ENCODE measurements at regions not wholly inside any gene's neighbourhood (a gene's known extent, or its start where the extent isn't known, plus 50 kb on each side); places are given as distances from the start of the nearest gene placed in this dataset.
A peak's percentile ranks its signal among the peaks of the same experiment; 100 is the strongest.

GRCh38 chrX:2608638-2609430 lies 82.3 kb upstream of the CD99 start:
- DNase-seq (ENCODE audit: low read depth): no peak

DNA sequence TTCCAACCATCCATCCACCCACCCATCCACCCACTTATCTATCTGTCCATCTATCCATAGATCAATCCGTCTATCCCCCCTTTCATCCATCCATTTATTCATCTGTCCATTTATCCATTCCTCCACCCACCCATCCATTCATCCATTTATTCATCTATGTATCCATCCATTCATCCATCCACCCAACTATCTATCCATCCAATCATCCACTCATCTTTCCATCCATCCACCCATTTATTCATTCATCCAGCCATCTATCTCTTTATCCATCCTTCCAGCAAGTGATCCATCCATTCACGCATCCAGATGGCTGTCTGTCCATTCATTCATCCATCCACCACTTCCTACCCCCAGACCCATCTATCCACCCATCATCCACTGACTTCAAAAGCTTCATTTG lies 84.0 kb upstream of the CD99 start:
- no peak for DNase-seq (ENCODE audit: low read depth)

DNA sequence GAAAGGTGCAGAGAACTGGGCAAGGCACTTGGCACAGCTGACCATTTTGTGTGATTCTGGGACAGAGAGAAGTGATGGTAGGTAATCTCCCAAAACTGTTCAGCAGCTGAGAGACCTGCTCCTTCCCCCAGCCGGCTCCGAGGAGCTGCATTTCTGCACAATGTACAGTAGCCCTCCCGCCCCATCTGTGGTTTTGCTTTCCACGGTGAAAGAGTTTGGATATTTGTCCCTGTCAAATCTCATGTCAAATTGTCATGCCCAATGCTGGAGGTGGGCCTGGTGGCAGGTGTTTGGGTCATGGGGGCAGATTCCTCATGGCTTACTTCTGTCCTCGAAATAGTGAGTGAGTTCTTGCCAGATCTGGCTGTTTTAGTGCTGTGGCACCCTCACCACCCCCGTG lies 90.5 kb upstream of the CD99 start:
- DNase-seq (ENCODE audit: low read depth): no peak

DNA sequence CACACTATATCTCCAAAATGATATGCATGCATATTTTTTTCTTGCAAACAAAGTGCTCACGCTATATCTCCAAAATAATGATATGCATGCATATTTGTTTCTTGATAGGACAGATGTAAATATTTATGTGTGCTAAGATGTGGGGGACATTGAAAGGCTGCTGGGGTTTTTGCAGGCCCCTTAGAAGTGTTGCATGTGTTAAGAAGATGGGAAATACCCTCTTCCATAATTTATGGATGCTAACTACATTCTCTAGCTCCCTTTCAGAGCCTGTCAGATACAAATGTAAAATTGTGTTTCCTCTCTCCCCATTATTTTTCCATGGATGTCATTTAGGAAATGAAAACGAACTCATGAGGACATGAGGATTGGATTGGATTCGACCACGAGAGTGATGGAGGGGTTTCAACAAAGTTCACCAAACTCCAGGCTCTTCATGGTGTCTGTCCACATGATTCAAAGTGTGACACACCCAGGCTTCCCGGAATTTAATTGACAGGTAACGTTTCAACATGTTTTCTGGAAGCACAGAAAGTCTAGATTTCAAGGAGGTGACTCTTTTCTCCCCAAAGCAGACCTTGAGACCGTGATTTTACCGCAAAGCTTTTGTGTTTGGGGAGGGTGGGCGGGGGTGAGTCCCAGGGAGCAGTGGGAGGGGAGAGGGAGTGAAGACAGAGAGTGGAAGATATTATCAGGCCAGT lies 94.4 kb upstream of the CD99 start:
- no peak for DNase-seq (ENCODE audit: low read depth)

GRCh38 chrX:2596045-2596444 lies 95.0 kb upstream of the CD99 start:
- DNase-seq (ENCODE audit: low read depth): no peak

DNA sequence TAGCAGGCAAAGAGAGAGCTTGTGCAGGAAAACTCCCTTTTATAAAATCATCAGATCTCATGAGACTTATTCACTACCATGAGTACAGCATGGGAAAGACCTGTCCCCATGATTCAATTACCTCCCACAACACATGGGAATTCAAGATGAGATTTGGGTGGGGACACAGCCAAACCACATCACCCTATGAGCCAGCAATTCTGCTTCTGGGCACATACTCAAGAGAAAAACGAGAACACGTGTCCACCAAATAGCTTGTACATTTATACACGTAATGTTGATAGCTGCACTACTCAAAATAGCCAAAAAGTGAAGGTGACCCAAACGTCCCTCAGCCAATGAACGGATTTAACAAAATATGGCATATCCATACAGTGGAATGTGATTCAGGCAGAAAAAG lies 94.5 kb upstream of the DHRSX start:
- no peak for DNase-seq (ENCODE audit: low read depth)

DNA sequence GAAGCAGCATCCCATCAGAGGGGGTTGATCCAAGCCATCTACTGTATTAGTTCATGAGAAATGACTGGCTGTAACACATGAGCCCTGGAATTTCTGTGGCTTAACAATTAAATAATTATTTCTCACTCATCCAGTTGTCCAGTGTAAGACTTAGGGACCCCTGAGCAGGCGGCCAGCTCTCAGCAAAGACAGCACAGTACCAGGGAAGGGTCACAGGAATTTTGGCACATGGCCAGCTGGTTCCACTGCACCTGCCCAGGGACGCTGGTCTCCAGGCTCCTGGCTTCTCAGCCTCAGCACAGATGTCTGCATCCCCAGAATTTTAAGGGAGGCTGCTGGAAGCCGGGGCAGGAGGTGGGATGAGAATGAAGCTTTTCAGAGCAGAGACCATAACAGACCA lies 93.7 kb upstream of the DHRSX start:
- no peak for DNase-seq (ENCODE audit: low read depth)

- no peak for DNase-seq (ENCODE audit: low read depth)
Observed at GRCh38 chrX:2592279-2592678, 91.5 kb upstream of the DHRSX start.

DNA sequence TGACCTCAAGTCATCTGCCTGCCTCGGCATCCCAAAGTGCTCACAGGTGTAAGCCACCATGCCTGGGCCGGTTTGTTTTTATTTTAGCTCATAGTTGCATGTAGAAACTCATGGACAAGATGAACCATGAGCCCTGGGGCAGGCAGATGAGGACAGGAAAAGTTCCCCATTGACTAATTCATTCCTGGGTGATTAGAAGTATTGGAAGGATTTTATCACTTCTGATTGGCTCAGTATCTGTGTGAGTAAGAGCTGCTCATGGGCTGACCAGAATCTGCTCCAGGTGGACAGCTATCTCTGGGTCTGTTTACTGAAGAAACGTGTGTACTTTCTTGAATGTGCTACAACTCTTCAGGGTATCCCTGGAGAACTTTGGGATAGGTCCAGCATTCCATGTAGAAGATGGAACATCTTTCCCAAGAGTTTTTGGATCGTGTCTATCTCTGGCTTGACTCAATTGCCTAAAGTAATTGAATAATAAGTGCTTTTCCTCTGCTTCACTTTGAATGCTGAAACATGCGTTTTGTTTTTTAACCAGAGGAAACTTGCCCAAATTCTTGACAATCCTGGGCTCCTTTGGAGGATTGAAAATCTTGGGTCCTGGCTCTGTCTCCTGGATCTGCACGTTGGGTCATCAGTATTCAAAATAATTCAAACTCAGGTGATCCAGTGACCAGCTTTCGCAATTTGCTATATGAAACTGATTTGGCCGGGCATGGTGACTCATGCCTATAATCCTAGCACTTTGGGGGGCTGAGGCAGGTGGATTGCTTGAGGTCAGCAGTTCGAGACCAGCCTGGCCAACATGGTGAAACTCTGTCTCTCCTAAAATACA lies 88.6 kb upstream of the DHRSX start:
- no peak for DNase-seq (ENCODE audit: low read depth)

- no peak for DNase-seq (ENCODE audit: low read depth)
Observed at GRCh38 chrX:2588049-2588448, 87.3 kb upstream of the DHRSX start.

- DNase-seq (ENCODE audit: low read depth): no peak
Observed at GRCh38 chrX:2587146-2587545, 86.4 kb upstream of the DHRSX start.

GRCh38 chrX:2585158-2585470 lies 84.3 kb upstream of the DHRSX start:
- no peak for DNase-seq (ENCODE audit: low read depth)

GRCh38 chrX:2584251-2585157 lies 83.7 kb upstream of the DHRSX start:
- DNase-seq (ENCODE audit: low read depth): no peak

- DNase-seq (ENCODE audit: low read depth): no peak
Observed at GRCh38 chrX:2583194-2584162, 82.7 kb upstream of the DHRSX start.

DNA sequence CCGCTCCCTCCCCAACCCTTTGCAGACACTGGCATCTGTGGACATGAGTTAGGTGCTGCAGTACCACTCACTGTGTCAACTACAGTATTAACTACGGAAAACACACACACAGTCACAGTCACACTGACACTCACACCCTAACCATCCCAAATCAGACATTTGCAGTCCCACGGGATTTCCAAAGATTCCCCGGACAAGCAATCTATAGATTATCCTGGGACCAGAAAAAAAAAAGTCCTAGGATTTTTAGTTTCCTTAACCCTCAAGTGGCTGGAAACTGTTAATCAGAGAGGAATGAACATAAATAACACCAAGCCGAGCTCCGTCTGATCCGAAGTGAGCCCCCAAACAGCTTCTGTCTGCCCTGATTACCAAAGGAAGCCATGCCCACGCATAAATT lies 81.9 kb upstream of the DHRSX start:
- no peak for DNase-seq (ENCODE audit: low read depth)

GRCh38 chrX:2581296-2581695 lies 80.5 kb upstream of the DHRSX start:
- DNase-seq (ENCODE audit: low read depth): no peak

DNA sequence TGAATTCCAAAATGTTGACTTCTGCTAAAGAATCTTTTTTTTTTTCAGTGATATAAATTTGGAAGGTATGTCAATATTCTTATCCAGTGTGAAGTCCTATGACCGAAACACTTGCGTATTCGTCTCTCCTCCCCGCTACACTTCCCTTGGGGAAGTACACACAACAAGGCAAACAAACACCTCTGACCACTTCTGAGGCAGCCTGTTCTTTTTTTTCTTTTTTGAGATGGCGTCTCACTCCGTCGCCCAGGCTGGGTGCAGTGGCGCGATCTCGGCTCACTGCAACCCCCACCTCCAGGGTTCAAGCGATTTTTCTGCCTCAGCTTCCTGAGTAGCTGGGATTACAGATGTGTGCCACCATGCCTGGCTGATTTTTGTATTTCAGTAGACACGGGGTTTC lies 78.1 kb upstream of the DHRSX start:
- DNase-seq (ENCODE audit: low read depth): no peak

- DNase-seq (ENCODE audit: low read depth): peak; percentile 47
Observed at GRCh38 chrX:2577844-2578466, 77.2 kb upstream of the DHRSX start.

DNA sequence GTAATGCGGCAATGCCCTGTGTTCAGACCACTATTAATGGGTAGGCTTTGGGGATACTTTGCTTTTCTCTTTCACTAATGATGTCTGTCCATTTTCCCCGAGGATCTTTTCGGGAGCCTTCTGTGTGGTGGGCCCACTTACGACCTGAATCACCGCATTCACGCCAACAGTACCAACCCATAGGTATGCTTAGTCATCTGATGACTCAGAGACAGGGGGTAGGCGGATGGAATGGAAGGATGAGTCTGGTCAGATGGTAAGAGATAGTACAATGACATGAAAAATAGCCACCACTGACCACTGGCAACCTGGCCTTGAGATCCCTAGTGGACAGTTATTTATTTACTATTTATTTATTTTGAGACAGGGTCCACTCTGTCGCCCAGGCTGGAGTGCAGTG lies 76.0 kb upstream of the DHRSX start:
- DNase-seq (ENCODE audit: low read depth): no peak

- DNase-seq (ENCODE audit: low read depth): no peak
Observed at GRCh38 chrX:2574271-2574670, 73.5 kb upstream of the DHRSX start.
